GM12865 (cell line): ENCODE measurements at regions not wholly inside any gene's neighbourhood (a gene's known extent, or its start where the extent isn't known, plus 50 kb on each side); places are given as distances from the start of the nearest gene placed in this dataset.

Experiments
- DNase-seq: peaks from one replicate; pipeline ENCODE4 v3.0.0; 2010; ENCODE audit warnings: low read depth
- H3K4me3 ChIP-seq: 2 replicates; pipeline ENCODE4 v1.5.1; 2011; ENCODE audit warnings: mild to moderate bottlenecking, low read depth, low read length, control low read depth
- CTCF ChIP-seq: IDR thresholded peaks from 2 replicates; pipeline ENCODE4 v1.5.1; 2011; ENCODE audit warnings: low read length, control low read depth, low read depth, inconsistent platforms; ENCODE audit not compliant: insufficient read depth; ENCODE audit errors: missing control alignments

DNA sequence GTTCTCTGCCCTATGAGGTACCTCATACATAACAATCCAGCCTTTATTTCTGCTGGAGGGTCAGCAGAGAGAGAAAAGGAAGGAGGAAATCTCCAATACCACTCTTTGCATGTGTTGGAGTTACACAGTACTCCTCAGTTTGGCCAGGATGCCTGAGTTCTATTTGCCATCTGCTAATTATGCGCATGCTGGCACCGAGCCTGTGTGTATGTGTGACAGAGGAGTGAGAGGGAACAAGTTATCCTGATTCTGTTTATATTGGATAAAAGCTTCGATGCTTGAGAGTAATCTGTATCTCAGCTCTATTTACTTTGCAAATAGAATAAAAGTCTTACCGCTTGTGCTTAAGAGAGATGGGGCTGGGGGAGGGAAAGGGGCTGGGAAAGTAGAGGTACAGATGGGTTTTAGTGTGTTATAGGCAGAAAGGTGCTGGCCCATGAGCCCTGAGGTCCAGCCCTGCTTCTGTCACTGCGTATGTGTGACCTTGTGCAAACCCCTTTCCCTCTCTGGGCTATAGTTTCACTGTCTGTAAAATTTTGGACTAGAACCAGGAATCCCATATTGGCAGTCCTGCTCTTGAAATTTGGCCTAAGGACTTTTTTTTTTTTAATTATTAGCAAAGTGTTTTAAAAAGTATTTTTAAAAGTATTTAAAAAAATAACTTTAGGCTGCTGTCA lies 54.5 kb upstream of the PLXNA2 start:
- no peak overlapping the region for H3K4me3 ChIP-seq
- DNase-seq: no peak
- TF ChIP-seq CTCF: no peak

GRCh38 chr1:208300084-208300770 lies 56.0 kb upstream of the PLXNA2 start:
- no peak for DNase-seq
- no peak overlapping the region for H3K4me3 ChIP-seq
- no peak for TF ChIP-seq CTCF

DNA sequence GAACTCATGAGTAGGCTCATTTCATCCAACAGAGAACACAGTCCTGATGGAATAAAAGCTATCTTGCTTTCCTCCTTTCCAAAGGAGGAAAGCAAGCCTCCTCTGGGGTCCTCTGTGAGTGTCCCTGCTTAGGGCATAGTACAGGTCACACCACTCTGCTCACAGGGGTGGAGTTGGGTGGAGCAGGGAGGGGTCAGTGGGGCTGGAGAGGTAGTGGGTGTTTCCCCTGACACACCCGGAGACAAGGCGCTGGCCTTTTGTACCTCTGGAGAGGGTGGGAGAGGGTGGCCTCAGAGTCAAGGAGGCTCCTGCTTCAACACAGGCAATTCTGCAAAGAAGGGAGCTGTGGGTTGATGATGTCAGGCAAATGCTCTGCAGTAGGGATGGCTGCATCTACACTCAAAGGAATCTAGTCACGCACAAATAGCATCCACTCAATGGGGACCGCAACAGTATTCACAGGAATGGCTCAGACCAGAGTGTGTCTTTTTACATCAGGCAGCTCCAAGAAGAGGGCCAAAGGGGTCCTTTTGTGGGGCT lies 58.6 kb upstream of the PLXNA2 start:
- TF ChIP-seq CTCF: no peak
- DNase-seq: no peak
- H3K4me3 ChIP-seq: no peak overlapping the region

- DNase-seq: no peak
- TF ChIP-seq CTCF: no peak
- no peak overlapping the region for H3K4me3 ChIP-seq
Measured at GRCh38 chr1:208303743-208304712, 59.8 kb upstream of the PLXNA2 start.

DNA sequence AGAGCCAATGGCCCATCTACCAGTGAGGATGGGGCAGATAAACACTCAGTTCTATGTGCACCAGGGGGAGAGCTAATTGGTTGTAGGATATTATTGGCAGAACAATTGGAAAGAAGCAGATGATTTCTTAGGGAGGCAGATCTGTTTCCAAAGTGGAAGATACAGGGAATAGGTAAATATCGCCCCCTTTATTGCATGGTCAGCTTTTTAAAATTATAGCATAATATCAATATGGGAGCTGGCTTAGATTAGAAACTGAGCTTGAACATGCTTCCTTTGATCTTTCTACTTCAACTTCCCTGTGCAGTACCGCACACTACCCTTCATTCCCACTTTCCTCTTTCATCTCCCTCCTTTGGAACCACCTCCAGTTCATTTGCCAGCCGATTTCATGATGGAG lies 64.0 kb upstream of the PLXNA2 start:
- no peak overlapping the region for H3K4me3 ChIP-seq
- no peak for DNase-seq
- TF ChIP-seq CTCF: no peak

DNA sequence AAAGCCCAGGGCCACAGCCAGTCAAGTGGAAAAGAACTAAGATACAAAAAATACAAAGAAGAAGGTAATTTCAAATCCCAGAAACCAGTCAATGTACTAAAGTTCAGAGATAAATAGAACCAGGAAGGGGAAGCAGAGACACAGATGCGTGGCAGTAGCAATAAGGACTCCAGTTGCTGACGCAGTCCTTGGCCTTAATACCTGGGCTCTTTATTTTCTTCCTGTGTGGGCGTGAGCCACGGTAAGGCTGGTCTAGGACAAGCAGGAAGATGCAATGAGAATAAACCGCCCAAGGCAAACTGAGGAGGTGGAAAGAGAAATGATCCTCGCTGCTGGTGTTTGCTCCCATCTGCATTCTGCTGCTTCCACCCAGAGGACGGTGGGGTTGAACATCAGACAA lies 65.6 kb upstream of the PLXNA2 start:
- TF ChIP-seq CTCF: no peak
- DNase-seq: no peak
- no peak overlapping the region for H3K4me3 ChIP-seq
